A673 (cell line): ENCODE measurements at regions not wholly inside any gene's neighbourhood (a gene's known extent, or its start where the extent isn't known, plus 50 kb on each side); places are given as distances from the start of the nearest gene placed in this dataset.

Experiments used
- EZH2 ChIP-seq: fragments of 200-600 bp; sonication (generic); IDR thresholded peaks from 2 replicates; pipeline ENCODE4 v1.6.1; 2017; ENCODE audit warnings: borderline replicate concordance, low read depth, mild to moderate bottlenecking, mixed read lengths, antibody characterized with exemption, low read length; ENCODE audit not compliant: poor library complexity, severe bottlenecking
- TF ChIP-seq, protein P1 (sequence below): fragments of 300-800, 200-600 bp; sonication (generic); conservative IDR thresholded peaks from 2 replicates; pipeline ENCODE4 v1.5.1; 2017; ENCODE audit warnings: low read depth, mild to moderate bottlenecking, antibody characterized with exemption, low read length, moderate library complexity, mixed read lengths

DNA sequence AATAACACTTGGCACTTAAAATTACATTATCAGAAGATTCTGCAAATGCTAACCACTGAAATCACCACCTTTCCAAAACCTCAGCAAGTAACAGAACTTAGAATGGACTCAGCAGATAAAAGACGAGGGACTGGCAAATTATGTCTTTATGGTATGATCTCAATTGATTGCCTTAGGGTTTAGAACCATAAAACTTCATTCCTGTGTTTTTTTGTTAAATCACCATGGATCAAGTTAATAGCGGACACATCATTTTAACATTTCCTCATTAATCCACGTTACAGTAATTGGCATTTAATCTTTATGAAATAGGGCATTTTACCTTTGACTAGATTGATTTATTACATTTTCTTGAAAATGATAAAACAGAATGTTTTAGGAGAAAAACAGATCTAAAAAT, 2070.3 kb downstream of the PCDH9 start:
- TF ChIP-seq, protein P1, sequence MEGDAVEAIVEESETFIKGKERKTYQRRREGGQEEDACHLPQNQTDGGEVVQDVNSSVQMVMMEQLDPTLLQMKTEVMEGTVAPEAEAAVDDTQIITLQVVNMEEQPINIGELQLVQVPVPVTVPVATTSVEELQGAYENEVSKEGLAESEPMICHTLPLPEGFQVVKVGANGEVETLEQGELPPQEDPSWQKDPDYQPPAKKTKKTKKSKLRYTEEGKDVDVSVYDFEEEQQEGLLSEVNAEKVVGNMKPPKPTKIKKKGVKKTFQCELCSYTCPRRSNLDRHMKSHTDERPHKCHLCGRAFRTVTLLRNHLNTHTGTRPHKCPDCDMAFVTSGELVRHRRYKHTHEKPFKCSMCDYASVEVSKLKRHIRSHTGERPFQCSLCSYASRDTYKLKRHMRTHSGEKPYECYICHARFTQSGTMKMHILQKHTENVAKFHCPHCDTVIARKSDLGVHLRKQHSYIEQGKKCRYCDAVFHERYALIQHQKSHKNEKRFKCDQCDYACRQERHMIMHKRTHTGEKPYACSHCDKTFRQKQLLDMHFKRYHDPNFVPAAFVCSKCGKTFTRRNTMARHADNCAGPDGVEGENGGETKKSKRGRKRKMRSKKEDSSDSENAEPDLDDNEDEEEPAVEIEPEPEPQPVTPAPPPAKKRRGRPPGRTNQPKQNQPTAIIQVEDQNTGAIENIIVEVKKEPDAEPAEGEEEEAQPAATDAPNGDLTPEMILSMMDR: no peak
- no peak for TF ChIP-seq EZH2
